ENCODE measurements at regions not wholly inside any gene's neighbourhood (a gene's known extent, or its start where the extent isn't known, plus 50 kb on each side); places are given as distances from the start of the nearest gene placed in this dataset.

DNA sequence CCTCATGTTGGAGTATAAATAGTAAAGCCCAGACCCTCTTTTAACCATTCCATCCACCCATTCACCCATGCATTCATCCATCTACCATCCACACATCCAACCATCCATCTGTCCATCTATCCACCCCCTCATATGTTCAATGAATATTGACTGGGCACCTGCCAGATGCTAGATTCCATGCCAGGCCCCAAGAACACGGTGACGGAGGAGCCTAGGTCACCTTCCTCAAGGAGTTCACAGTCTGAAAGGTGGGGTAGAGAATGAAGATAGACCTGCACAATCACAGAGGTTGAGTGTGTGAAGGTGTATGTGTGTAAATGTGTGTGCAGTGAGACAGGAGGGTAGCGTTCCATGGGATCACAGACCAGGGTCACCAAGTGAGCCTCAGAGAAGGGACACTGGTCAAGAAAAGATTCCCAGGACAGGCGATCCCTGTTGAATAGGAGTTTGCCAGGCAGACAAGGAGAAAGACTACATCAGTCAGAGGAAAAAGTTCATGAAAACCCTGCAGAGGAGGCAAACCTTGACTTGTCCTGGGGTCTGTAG lies 287.2 kb downstream of the CYP26B1 start:
- DNase-seq: no peak

DNA sequence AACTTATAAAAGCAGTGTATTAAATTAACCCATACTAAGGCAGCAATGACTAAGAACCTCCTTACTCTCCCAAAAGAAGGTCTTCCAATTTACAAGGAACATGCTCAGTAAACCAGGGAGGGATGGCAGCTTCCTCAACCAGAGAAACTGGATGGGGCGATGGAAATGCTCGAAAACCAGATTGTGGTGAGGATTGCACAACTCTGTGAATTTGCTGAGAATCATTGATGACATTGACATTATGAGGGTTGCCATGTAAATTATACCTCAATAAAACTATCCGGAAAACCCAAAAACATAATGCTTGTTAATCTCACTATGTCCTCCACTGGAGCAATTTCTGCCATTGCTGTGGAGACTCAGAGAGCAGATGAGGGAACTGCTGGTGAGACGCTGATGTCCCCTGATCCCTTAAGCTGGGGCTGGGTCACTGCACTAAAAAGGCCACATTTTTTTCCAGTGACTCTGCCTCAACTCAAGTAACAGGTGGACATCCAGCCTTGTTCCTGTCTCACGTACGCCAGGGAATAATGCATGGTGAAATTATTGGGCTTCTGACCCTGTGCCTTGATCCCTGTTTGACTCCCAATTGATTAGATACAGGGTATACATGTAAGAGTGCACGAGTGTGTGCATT lies 288.3 kb downstream of the CYP26B1 start:
- no peak for DNase-seq

DNA sequence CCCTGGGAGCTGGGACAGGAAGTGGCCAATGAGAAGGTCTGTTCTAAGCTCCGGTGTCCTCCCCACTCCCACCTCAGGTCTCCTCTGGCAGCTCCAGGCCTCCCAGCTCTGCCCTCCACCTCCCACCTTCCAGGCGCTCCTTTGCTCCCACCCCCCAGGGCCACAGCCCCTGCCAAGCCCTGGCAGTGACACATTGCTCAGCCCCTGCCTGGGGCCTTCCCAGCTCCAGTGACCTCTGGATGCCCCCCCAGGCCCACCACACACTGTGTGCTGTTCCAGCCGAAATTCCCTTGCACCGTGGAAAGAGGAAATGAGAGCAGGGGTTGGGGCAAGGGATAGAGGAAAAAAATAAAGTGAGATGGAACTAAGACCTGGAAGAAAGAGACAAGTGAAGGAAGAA lies 289.6 kb downstream of the CYP26B1 start:
- no peak for DNase-seq

DNA sequence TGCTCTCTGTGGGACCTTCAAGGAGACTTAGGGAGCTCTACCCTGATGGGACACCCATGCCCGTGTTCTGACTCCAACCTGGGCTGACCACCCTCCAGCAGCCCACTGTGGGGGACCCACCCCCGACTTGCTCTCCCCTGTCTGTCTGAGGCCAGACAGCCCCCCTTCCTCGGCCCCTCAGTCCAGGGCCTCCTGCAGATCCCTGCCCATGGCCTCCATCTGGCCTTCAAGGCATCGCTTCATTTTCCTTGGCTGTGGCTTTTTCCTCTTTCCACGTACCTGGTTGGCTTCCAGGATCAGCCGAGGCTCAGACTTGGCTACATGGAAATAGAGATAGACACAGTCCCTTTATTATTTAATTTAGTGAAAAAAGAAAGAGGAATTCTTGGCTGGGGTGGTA lies 290.0 kb downstream of the CYP26B1 start:
- no peak for DNase-seq

GRCh38 chr2:71856773-71857525 lies 290.7 kb downstream of the CYP26B1 start:
- DNase-seq: no peak

DNA sequence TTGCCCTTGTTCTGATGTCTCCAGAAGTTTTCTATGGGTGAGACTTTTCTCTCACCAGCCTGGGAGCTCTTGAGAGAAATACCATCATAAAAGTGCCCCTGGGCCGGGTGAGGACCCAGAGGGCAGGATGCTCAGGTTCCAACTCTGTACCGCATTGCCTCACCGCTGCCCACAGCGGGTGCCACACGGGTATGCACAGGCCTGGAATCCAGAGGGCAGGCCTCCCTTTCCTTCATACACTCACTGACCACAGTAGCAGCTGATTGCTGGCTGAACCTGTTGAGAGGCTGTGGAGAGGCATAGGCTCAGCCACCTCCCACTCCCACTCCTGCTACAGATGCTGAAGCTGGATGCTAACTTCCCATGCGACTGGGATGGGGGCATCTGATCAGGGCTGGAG lies 293.8 kb downstream of the CYP26B1 start:
- no peak for DNase-seq

DNA sequence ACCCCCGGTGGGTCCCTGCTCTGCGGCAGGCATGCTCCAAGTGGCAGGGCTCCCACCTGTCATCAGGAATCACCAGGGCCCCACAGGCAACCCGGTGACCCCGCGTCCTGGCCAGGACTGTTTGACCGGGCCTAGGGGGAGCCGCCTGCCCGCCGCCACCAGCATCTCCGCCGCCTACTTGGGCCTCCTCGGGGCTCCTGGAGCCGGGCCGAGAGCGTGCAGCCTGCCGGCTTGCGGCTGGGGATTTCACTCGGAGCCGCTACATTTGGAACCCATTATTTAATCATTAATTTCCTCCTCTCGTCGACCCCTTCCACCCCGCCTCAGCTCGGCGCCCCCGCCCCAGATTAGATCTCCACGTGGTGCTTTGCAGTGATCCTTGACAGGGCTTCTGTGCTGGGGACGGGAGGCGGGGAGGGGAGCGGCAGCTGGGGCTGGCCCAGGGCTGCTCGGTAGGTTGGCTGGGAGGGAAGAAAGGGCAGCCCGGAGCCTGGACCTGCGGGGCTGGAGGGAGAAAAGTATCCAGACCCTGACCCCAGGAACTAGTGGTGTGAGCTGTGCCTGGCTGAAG lies 295.4 kb downstream of the CYP26B1 start:
- no peak for DNase-seq

GRCh38 chr2:71851094-71851750 lies 296.4 kb downstream of the CYP26B1 start:
- no peak for DNase-seq

DNA sequence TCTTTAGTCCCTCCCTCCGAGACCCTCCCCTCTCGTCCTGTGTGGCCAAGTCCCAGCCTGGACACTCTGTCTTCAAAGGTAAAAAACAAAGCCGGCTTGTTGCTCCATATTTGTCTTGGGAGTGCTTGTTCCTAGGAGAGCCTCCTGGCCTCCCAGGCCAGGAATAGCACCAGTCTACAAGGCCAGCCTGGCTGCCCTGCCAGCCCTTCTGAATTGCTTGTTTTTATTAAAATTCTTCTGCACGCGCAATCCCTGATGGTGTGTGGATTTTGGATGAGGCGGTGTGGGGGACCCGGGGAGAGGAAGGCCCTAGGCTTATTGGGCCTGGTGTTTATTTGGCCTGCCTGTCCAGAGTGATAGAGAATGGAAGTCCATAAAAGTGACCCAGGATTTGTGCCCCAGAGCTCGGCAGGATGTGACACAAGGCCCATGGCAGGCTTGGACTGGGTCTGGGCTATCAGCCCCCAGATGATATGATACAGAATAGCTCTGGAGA lies 297.3 kb downstream of the CYP26B1 start:
- no peak for DNase-seq

DNA sequence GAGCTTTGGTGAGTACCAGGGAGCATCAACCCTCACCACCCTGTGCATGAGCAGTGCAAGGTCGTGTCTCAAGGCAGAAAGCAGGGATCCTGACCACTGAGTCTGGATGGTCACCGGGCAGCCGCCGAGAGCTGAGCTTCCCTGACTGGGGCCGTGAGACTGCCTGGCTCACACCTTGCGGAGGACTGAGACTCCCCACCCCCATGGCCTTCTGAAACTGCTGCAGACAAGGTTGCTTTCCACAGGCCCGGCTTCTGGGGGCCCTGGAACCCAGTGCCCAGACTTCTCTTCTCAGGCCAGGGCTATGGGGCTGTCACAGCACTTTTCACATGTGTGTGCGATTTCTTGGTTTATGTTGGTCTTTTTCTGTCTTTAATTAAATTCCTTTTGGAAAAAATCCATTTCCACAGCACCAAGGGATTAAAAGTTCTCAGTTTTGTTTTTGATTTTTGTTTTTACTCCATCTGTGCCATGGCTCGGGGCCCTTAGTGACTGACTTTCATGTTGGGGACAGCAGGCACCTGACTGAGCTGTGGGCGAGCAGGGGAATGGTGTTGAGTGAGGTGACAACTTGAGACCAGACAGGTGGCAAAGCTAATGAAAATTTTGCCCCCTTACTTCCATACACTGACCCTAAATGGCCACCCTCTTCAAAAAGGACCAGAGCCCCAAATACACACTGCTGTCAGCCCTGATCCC lies 297.9 kb downstream of the CYP26B1 start:
- no peak for DNase-seq

GRCh38 chr2:71849111-71849510 lies 298.6 kb downstream of the CYP26B1 start:
- DNase-seq: no peak

GRCh38 chr2:71846669-71847291 lies 300.9 kb downstream of the CYP26B1 start:
- DNase-seq: no peak

- DNase-seq: no peak
Observed at GRCh38 chr2:71846072-71846471, 301.6 kb downstream of the CYP26B1 start.

DNA sequence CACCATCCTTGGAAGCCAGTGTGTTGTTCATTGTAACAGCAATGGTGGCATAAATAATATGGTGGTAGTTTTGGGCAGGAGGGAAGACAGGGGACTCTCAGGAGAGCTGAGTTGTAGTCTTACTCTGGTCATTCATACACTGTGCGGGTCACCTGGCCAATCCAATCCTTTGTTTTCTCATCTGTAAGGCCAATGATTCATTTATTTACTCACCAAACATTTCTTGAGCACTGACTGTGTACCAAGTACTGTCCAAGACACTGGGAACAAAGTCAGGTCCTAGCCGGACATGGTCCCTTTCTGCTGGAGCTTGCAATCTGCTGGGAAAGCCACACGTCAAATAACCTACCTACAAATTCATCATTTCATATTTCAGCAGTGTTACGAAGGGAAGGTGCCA lies 302.7 kb downstream of the CYP26B1 start:
- no peak for DNase-seq

DNA sequence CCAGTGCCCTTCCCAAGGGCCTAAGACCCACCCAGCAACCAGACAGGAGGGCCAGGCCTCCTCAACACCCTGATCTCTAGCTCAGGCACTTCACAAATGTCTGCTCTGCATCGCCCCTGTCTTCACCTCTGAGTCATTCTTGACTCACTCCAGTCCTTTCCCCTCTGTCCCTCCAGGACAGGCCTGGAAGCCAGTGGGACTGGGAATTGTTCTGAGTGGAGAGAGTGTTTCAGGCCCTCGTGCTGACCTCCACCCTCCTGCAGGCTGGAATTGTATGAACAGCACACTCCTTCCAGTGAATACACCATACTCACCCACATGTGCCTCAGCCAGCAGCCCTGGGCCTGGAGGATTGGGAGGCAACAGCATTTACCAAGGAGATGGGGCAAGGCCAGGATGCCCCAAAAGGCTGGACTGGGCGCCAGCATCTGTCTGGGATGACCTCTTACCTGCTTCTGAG lies 304.2 kb downstream of the CYP26B1 start:
- no peak for DNase-seq

DNA sequence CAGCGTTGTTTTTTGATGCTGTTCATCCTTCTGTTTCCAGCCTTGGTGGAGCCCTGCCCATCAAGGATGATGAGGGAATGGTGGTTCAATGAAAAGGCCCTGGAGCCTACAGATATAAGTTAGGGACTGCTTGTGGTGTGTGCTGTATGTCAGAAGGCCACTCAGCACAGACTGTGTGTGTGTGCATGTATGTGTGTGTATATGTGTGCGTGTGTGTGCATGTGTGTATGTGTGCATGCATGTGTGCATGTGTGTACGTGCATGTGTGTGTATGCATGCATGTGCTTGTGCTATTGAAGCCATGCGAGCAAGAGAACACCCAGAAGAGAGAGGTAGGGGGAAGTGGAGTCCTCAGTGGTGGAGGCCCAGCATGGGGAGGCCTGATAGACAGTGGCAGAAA lies 304.9 kb downstream of the CYP26B1 start:
- no peak for DNase-seq

GRCh38 chr2:71839826-71840225 lies 307.8 kb downstream of the CYP26B1 start:
- no peak for DNase-seq

- DNase-seq: no peak
Observed at GRCh38 chr2:71834796-71835195, 312.9 kb downstream of the CYP26B1 start.

DNA sequence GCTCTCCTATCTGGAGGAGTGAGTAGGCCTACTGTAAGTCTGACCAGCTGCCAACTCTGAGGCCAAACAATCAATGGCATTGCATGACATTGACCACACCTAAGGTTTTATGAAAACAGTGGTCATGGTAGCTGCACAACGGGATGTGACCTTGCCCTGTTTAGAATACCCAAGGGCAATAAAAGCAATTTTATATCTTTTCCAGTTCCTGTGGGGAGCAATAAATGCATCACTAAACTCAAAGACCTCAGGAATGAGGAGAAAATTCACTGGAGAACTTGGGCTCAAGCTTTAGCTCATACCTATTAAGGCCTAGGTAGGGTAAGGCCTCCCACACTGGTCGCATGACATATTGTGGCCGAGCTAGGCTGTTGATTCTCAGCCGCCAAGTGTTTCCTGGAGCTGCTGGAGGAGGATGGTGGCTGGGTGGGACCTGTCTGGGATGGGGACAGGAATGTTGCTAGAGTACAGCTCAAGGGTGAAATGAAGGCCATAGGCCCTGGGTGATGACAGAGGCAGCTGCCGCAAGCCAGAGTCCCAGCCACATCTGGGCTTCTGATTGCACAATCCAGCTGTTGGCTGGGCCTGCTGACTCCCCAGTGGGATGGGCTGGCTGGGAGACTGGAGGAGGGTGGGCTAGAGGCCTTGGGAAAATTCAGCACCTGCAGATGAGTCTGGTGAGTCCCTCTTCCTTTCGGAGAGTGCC lies 313.7 kb downstream of the CYP26B1 start:
- no peak for DNase-seq

DNA sequence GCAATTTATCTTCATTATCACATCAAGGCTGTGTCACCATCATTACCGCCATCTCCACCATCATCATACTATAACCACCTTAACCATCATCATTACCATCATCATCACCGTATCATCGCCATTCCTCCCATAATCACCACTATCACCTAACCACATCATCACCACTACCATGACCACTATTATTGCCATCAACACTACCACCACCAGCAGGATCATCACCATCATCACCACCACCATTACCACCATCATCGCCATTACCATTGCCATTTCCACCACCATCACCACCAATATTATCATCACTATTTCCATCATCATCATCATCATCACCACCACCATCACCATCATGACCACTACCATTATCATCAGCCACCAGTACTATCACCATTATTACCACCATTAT lies 314.4 kb downstream of the CYP26B1 start:
- no peak for DNase-seq

GRCh38 chr2:71832844-71833243 lies 314.8 kb downstream of the CYP26B1 start:
- DNase-seq: no peak

- DNase-seq: no peak
Observed at GRCh38 chr2:71832388-71832787, 315.3 kb downstream of the CYP26B1 start.

All from NCI-H510A treated with DMSO at 0.1 percent for 48 hours (cell line).